Brain pericyte (primary cell): ENCODE measurements at regions not wholly inside any gene's neighbourhood (a gene's known extent, or its start where the extent isn't known, plus 50 kb on each side); places are given as distances from the start of the nearest gene placed in this dataset.
A peak's percentile ranks its signal among the peaks of the same experiment; 100 is the strongest.

Source experiments
- DNase-seq: peaks from one replicate; pipeline ENCODE4 v3.0.0-alpha.2; 2012; ENCODE audit warnings: low read depth, low spot score

GRCh38 chr13:74003374-74003773, 130.8 kb downstream of the KLF12 start:
- DNase-seq, result no peak

- no peak for DNase-seq
Observed at GRCh38 chr13:74000876-74001275, 133.3 kb downstream of the KLF12 start.

- no peak for DNase-seq
Observed at GRCh38 chr13:73998631-73999030, 135.6 kb downstream of the KLF12 start.

- no peak for DNase-seq
Observed at GRCh38 chr13:73997964-73998363, 136.2 kb downstream of the KLF12 start.

GRCh38 chr13:73996569-73996968, 137.6 kb downstream of the KLF12 start:
- no peak for DNase-seq

- no peak for DNase-seq
Observed at GRCh38 chr13:73995736-73996135, 138.5 kb downstream of the KLF12 start.

- DNase-seq, result no peak
Observed at GRCh38 chr13:73993661-73994060, 140.5 kb downstream of the KLF12 start.

GRCh38 chr13:73991884-73992283, 142.3 kb downstream of the KLF12 start:
- no peak for DNase-seq

- DNase-seq, result no peak
Observed at GRCh38 chr13:73991384-73991783, 142.8 kb downstream of the KLF12 start.

GRCh38 chr13:73989244-73989843, 144.9 kb downstream of the KLF12 start:
- DNase-seq, result no peak

GRCh38 chr13:73988461-73988860, 145.7 kb downstream of the KLF12 start:
- no peak for DNase-seq

- no peak for DNase-seq
Observed at GRCh38 chr13:73987618-73988017, 146.6 kb downstream of the KLF12 start.

- no peak for DNase-seq
Observed at GRCh38 chr13:73985783-73986182, 148.4 kb downstream of the KLF12 start.

GRCh38 chr13:73984949-73985691, 149.1 kb downstream of the KLF12 start:
- DNase-seq, result no peak

- DNase-seq, result no peak
Observed at GRCh38 chr13:73984201-73984600, 150.0 kb downstream of the KLF12 start.

- no peak for DNase-seq
Observed at GRCh38 chr13:73983109-73983508, 151.1 kb downstream of the KLF12 start.

GRCh38 chr13:73981595-73981994, 152.6 kb downstream of the KLF12 start:
- no peak for DNase-seq

- no peak for DNase-seq
Observed at GRCh38 chr13:73975767-73976166, 158.4 kb downstream of the KLF12 start.

- no peak for DNase-seq
Observed at GRCh38 chr13:73974051-73974450, 160.2 kb downstream of the KLF12 start.

GRCh38 chr13:73973156-73973555, 161.0 kb downstream of the KLF12 start:
- DNase-seq, result no peak

GRCh38 chr13:73972545-73972944, 161.7 kb downstream of the KLF12 start:
- no peak for DNase-seq

GRCh38 chr13:73971481-73971880, 162.7 kb downstream of the KLF12 start:
- no peak for DNase-seq

- DNase-seq, result peak; percentile 53
Observed at GRCh38 chr13:73970421-73971055, 163.7 kb downstream of the KLF12 start.
